IMR-90 (cell line): ENCODE measurements at regions not wholly inside any gene's neighbourhood (a gene's known extent, or its start where the extent isn't known, plus 50 kb on each side); places are given as distances from the start of the nearest gene placed in this dataset.

Experiments used
- ATAC-seq: fragments of 200-7000 bp; cut with Tn5 transposase; 2 replicates; pipeline ENCODE4 v1.9.1; 2020; ENCODE audit warnings: low read depth, mild to moderate bottlenecking, moderate library complexity
- BruUV-seq: library from RNA; stranded (reverse); fragments of 400-500 nt; replicated peaks from 2 replicates; lab custom pipeline; 2021; lab: Mats Ljungman, UMichigan
- CTCF ChIA-PET: fragments of 300-600 bp; formaldehyde crosslinking; extraction: SDS; loops from one replicate; lab custom pipeline; 2021; ENCODE audit warnings: antibody characterized with exemption; lab: Yijun Ruan, JAX
- POLR2A ChIA-PET: fragments of 300-600 bp; sonication (Branson Sonifier 250); formaldehyde crosslinking; loops from one replicate; lab custom pipeline; 2022; ENCODE audit warnings: antibody characterized with exemption; ENCODE audit not compliant: unreplicated experiment; lab: Charles Lee
- DNase-seq: peaks from one replicate; pipeline ENCODE4 v3.0.0; 2013
- H2AFZ ChIP-seq: replicated peaks from 2 replicates; pipeline ENCODE3; 2013; ENCODE audit warnings: low read length, mild to moderate bottlenecking; ENCODE audit not compliant: poor library complexity
- H2AK5ac ChIP-seq: 2 replicates; pipeline ENCODE4 v1.6.1; 2013; ENCODE audit warnings: low read depth, low read length, inconsistent platforms
- H2AK9ac ChIP-seq: replicated peaks from 2 replicates; pipeline ENCODE3; 2013; ENCODE audit warnings: mild to moderate bottlenecking, low read depth, low read length, moderate library complexity; ENCODE audit not compliant: poor library complexity
- H2BK120ac ChIP-seq: 2 replicates; pipeline ENCODE4 v1.6.1; 2013; ENCODE audit warnings: low read depth, low read length, inconsistent platforms
- H2BK15ac ChIP-seq: 3 replicates; pipeline ENCODE4 v1.6.1; 2013; ENCODE audit warnings: low read depth, low read length, inconsistent platforms
- H2BK20ac ChIP-seq: 2 replicates; pipeline ENCODE4 v1.6.1; 2013; ENCODE audit warnings: low read depth, mild to moderate bottlenecking, inconsistent platforms, low read length, moderate library complexity
- H2BK5ac ChIP-seq: 2 replicates; pipeline ENCODE4 v1.6.1; 2013; ENCODE audit warnings: mild to moderate bottlenecking, low read depth, low read length, inconsistent platforms; ENCODE audit not compliant: poor library complexity, severe bottlenecking
- H3K14ac ChIP-seq: replicated peaks from 2 replicates; pipeline ENCODE4 v1.6.1; 2013; ENCODE audit warnings: low read depth, low read length, inconsistent platforms
- H3K18ac ChIP-seq: 2 replicates; pipeline ENCODE4 v1.6.1; 2013; ENCODE audit warnings: low read depth, low read length, control low read depth
- H3K23ac ChIP-seq: 2 replicates; pipeline ENCODE4 v1.6.1; 2013; ENCODE audit warnings: low read depth, low read length, inconsistent platforms
- H3K27ac ChIP-seq: 2 replicates; pipeline ENCODE4 v1.5.1; 2013; ENCODE audit warnings: mild to moderate bottlenecking, control low read depth, low read length; ENCODE audit not compliant: insufficient read depth
- H3K27me3 ChIP-seq: 2 replicates; pipeline ENCODE4 v1.6.1; 2013; ENCODE audit warnings: low read length; ENCODE audit not compliant: control insufficient read depth, insufficient read depth
- H3K36me3 ChIP-seq: 2 replicates; pipeline ENCODE4 v1.6.1; 2013; ENCODE audit warnings: low read length, mixed read lengths; ENCODE audit not compliant: control insufficient read depth, insufficient read depth
- H3K4ac ChIP-seq: 2 replicates; pipeline ENCODE4 v1.6.1; 2013; ENCODE audit warnings: low read depth, low read length, inconsistent platforms
- H3K4me1 ChIP-seq: 2 replicates; pipeline ENCODE4 v1.6.1; 2013; ENCODE audit warnings: low read length, mixed read lengths; ENCODE audit not compliant: control insufficient read depth, insufficient read depth
- H3K4me2 ChIP-seq: 2 replicates; pipeline ENCODE4 v1.6.1; 2013; ENCODE audit warnings: low read depth, mild to moderate bottlenecking, control low read depth, low read length, moderate library complexity
- H3K4me3 ChIP-seq: 2 replicates; pipeline ENCODE4 v1.5.1; 2013; ENCODE audit warnings: low read depth, mild to moderate bottlenecking, control low read depth, low read length, moderate library complexity; ENCODE audit not compliant: insufficient read depth
- H3K56ac ChIP-seq: 2 replicates; pipeline ENCODE4 v1.6.1; 2013; ENCODE audit warnings: low read length, inconsistent platforms; ENCODE audit not compliant: insufficient read depth; ENCODE audit errors: extremely low read depth
- H3K79me1 ChIP-seq, 2 experiments: 2 replicates each; pipeline ENCODE4 v1.6.1; 2013; ENCODE audit warnings: low read length in 2 of 2, inconsistent platforms in 1 of 2, low read depth in 1 of 2
- H3K9ac ChIP-seq: 2 replicates; pipeline ENCODE4 v1.6.1; 2013; ENCODE audit warnings: low read depth, low read length, control low read depth
- H3K9me1 ChIP-seq: 2 replicates; pipeline ENCODE4 v1.6.1; 2013; ENCODE audit warnings: low read length, inconsistent platforms; ENCODE audit not compliant: insufficient read depth
- H3K9me3 ChIP-seq: 2 replicates; pipeline ENCODE4 v1.6.1; 2013; ENCODE audit warnings: low read length; ENCODE audit not compliant: control insufficient read depth, insufficient read depth
- H4K20me1 ChIP-seq: 2 replicates; pipeline ENCODE4 v1.6.1; 2013; ENCODE audit warnings: low read length, inconsistent platforms; ENCODE audit not compliant: insufficient read depth
- H4K5ac ChIP-seq: 2 replicates; pipeline ENCODE4 v1.6.1; 2013; ENCODE audit warnings: mild to moderate bottlenecking, low read depth, low read length, control low read depth
- H4K8ac ChIP-seq, 2 experiments: 2 replicates each; pipeline ENCODE4 v1.6.1; 2013; ENCODE audit warnings: low read depth in 2 of 2, low read length in 2 of 2, control low read depth in 1 of 2, inconsistent platforms in 1 of 2
- H4K91ac ChIP-seq: 2 replicates; pipeline ENCODE4 v1.6.1; 2013; ENCODE audit warnings: low read depth, low read length, inconsistent platforms; ENCODE audit not compliant: insufficient read depth
- CHD1 ChIP-seq: IDR thresholded peaks from 2 replicates; pipeline ENCODE4 v1.6.1; 2012; ENCODE audit warnings: low read depth, low read length, improper control_type of control experiment
- FOS ChIP-seq: fragments of 150-350 bp; IDR thresholded peaks from 2 replicates; pipeline ENCODE4 v1.6.1; 2016; ENCODE audit warnings: low read depth, low read length
- MAFK ChIP-seq: IDR thresholded peaks from 2 replicates; pipeline ENCODE4 v1.6.1; 2012; ENCODE audit warnings: low read depth, low read length, improper control_type of control experiment
- NFE2L2 ChIP-seq: fragments of 150-350 bp; IDR thresholded peaks from 2 replicates; pipeline ENCODE4 v1.6.1; 2016; ENCODE audit warnings: low read depth, mild to moderate bottlenecking, low read length
- POLR2A ChIP-seq: IDR thresholded peaks from 2 replicates; pipeline ENCODE4 v1.6.1; 2012; ENCODE audit warnings: mild to moderate bottlenecking, low read depth, low read length
- RAD21 ChIP-seq: IDR thresholded peaks from 2 replicates; pipeline ENCODE4 v1.6.1; 2012; ENCODE audit warnings: low read length, improper control_type of control experiment
- RFX5 ChIP-seq: IDR thresholded peaks from 2 replicates; pipeline ENCODE4 v1.8.0; 2012; ENCODE audit warnings: low read depth, mild to moderate bottlenecking, low read length, moderate library complexity
- dilution Hi-C: fragments of 300-500 bp; cut with HindIII; formaldehyde crosslinking; loops from one replicate; pipeline ENCODE4 v1.14.3; 2018; ENCODE audit warnings: low sequenced_read_pairs; ENCODE audit not compliant: unreplicated experiment
- in situ Hi-C: fragments of 300-500 bp; cut with MboI; formaldehyde crosslinking; loops from 3 replicates; pipeline ENCODE4 v1.14.3; 2019; ENCODE audit warnings: low sequenced_read_pairs, inconsistent platforms, mixed read lengths
- intact Hi-C: fragments of 100-400 bp; cut with micrococcal nuclease; formaldehyde crosslinking; loops from 2 replicates; pipeline ENCODE4 v1.10.0; 2022
- TF ChIP-seq, protein P1 (sequence below): fragments of 150-350 bp; IDR thresholded peaks from 2 replicates; pipeline ENCODE4 v1.6.1; 2017; ENCODE audit warnings: mild to moderate bottlenecking, antibody characterized with exemption, low read length, low read depth
- TF ChIP-seq, protein P2 (sequence below): conservative IDR thresholded peaks from 2 replicates; pipeline ENCODE4 v1.5.1; 2012; ENCODE audit warnings: mild to moderate bottlenecking, low read depth, low read length, improper control_type of control experiment
- TF ChIP-seq, protein P3 (sequence below): fragments of 150-350 bp; IDR thresholded peaks from 2 replicates; pipeline ENCODE4 v1.6.1; 2016; ENCODE audit warnings: low read depth, mild to moderate bottlenecking, low read length, moderate library complexity, borderline replicate concordance

DNA sequence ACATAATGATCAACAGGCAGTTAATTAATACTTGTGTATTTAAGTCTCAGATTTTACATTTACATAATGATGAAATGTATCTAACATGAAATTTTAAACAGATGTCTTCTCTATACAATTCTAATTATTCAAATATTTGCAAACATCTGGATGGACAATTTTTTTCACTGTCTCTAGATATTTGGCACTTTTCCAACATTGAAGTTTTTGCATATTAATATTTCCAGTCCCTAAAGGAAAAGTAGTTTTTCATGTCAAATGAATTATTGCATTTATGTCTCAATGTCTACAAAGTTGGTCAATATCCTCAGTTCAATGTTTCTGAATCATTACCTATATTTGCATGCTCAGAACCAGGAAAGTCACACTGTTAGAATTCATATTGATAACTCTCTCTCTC lies 560.9 kb upstream of the PKDCC start:
- ChIA-PET CTCF (no interaction called here), POLR2A (no interaction called here)
- no peaks in the 10 kb centered on the region for H3K4me1 ChIP-seq
- H4K91ac ChIP-seq, result no peak overlapping the region
- no peak overlapping the region for H3K4me2 ChIP-seq
- intact Hi-C loops, result no loop called here
- H3K4me3 ChIP-seq, result no peak overlapping the region
- H2AK9ac ChIP-seq, result no peak overlapping the region
- no peak overlapping the region for H3K27ac ChIP-seq
- no peaks in the 10 kb centered on the region for H3K36me3 ChIP-seq
- H4K8ac ChIP-seq, result no peak overlapping the region
- no peaks in the 10 kb centered on the region for H3K9me1 ChIP-seq
- H2BK5ac ChIP-seq, result no peak overlapping the region
- H2BK20ac ChIP-seq, result no peak overlapping the region
- H2AFZ ChIP-seq, result no peak overlapping the region
- no peak overlapping the region for H2AK5ac ChIP-seq
- no peak overlapping the region for H2BK120ac ChIP-seq
- ATAC-seq (no peak), DNase-seq (no peak)
- no peaks in the 10 kb centered on the region for H3K27me3 ChIP-seq
- no peak overlapping the region for H3K9ac ChIP-seq
- H4K20me1 ChIP-seq, result no peaks in the 10 kb centered on the region
- H3K79me1 ChIP-seq, result no peaks in the 10 kb centered on the region
- in situ Hi-C loops, result no loop called here
- no peak overlapping the region for H3K56ac ChIP-seq
- no peak overlapping the region for H3K23ac ChIP-seq
- no peak overlapping the region for H3K18ac ChIP-seq
- no peaks in the 10 kb centered on the region for H3K9me3 ChIP-seq
- BruUV-seq, result no TSS peak
- H3K4ac ChIP-seq, result no peak overlapping the region
- dilution Hi-C loops, result no loop called here
- no peak overlapping the region for H3K14ac ChIP-seq
- TF ChIP-seq CHD1 (no peak), RFX5 (no peak), FOS (no peak), NFE2L2 (no peak), POLR2A (no peak), MAFK (no peak), RAD21 (no peak)
- TF ChIP-seq, protein P1, sequence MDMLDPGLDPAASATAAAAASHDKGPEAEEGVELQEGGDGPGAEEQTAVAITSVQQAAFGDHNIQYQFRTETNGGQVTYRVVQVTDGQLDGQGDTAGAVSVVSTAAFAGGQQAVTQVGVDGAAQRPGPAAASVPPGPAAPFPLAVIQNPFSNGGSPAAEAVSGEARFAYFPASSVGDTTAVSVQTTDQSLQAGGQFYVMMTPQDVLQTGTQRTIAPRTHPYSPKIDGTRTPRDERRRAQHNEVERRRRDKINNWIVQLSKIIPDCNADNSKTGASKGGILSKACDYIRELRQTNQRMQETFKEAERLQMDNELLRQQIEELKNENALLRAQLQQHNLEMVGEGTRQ, result no peak
- TF ChIP-seq, protein P2, sequence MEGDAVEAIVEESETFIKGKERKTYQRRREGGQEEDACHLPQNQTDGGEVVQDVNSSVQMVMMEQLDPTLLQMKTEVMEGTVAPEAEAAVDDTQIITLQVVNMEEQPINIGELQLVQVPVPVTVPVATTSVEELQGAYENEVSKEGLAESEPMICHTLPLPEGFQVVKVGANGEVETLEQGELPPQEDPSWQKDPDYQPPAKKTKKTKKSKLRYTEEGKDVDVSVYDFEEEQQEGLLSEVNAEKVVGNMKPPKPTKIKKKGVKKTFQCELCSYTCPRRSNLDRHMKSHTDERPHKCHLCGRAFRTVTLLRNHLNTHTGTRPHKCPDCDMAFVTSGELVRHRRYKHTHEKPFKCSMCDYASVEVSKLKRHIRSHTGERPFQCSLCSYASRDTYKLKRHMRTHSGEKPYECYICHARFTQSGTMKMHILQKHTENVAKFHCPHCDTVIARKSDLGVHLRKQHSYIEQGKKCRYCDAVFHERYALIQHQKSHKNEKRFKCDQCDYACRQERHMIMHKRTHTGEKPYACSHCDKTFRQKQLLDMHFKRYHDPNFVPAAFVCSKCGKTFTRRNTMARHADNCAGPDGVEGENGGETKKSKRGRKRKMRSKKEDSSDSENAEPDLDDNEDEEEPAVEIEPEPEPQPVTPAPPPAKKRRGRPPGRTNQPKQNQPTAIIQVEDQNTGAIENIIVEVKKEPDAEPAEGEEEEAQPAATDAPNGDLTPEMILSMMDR, result no peak
- TF ChIP-seq, protein P3, sequence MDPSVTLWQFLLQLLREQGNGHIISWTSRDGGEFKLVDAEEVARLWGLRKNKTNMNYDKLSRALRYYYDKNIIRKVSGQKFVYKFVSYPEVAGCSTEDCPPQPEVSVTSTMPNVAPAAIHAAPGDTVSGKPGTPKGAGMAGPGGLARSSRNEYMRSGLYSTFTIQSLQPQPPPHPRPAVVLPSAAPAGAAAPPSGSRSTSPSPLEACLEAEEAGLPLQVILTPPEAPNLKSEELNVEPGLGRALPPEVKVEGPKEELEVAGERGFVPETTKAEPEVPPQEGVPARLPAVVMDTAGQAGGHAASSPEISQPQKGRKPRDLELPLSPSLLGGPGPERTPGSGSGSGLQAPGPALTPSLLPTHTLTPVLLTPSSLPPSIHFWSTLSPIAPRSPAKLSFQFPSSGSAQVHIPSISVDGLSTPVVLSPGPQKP, result no peak
- H2BK15ac ChIP-seq, result no peak overlapping the region
- H4K5ac ChIP-seq, result no peak overlapping the region
